ENCODE measurements at regions not wholly inside any gene's neighbourhood (a gene's known extent, or its start where the extent isn't known, plus 50 kb on each side); places are given as distances from the start of the nearest gene placed in this dataset.
"Not testable (repeated sequence)": the region's sequence is repeated elsewhere in the genome, so short reads cannot be mapped to it uniquely, and the experiment has no call there.

DNA sequence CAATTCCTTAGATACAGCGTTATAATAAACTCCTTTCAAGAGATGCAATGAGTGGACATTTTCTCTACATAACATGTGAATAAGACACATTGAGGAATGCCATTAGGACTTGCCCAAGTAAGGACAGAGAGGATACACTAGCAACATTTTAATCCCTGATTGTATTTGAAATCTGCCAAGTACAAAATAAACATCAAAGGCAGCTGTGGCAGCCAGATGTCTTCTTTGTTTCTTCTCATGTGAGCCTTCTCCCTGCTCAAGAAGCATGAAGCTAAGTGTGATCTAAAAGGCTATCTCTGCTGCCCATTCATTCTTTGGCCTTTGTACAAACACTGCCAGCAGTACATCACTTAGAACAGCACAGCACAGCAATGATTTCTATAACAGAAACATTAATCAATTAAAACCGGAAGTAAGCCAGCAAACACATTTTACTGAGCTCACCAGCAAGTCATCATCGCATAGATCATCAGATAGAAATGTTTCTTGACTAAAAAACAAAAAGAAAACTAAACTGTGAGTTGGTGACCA is 364.0 kb downstream of the CNTN6 start:
- no peak for DNase-seq
- Histone ChIP-seq H3K27ac (ENCODE audit: low read length) (no peak overlapping the region), H3K4me3 (ENCODE audit: low read length) (no peak overlapping the region), H3K4me1 (ENCODE audit: control insufficient read depth, insufficient read depth, low read length) (no peaks in the 10 kb centered on the region), H3K36me3 (ENCODE audit: control insufficient read depth, insufficient read depth, low read length) (no peaks in the 10 kb centered on the region), H3K9me3 (ENCODE audit: control insufficient read depth, low read depth, low read length) (no peaks in the 10 kb centered on the region), H3K27me3 (ENCODE audit: control insufficient read depth, insufficient read depth, low read length) (no peaks in the 10 kb centered on the region)
- WGBS (ENCODE audit: insufficient coverage, low lambda C conversion rate), result no CpG with 5 or more reads among the region's 3 CpGs

DNA sequence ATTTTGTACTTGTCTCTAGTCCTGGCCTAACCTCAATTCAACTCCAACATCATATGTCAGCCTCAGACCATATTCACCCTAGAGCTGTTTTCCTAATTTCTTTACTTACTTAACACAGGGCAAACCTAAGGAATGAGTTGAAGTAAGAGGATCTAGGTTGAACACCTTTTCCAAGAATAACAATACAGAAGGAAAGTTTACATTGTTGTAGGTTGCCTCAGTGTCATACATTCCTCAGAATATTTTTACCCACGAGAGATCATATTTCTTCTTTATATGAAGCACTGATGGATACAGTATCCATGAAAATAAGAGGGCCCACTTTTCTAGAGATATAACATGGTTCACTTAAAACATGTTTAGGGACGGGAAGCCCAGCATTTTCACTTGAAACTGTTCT is 369.5 kb downstream of the CNTN6 start:
- DNase-seq, result no peak
- WGBS (ENCODE audit: insufficient coverage, low lambda C conversion rate), result 92% methylated on average over 2 of the region's 2 CpGs
- Histone ChIP-seq H3K27me3 (ENCODE audit: control insufficient read depth, insufficient read depth, low read length) (no peaks in the 10 kb centered on the region), H3K27ac (ENCODE audit: low read length) (no peak overlapping the region), H3K9me3 (ENCODE audit: control insufficient read depth, low read depth, low read length) (no peaks in the 10 kb centered on the region), H3K36me3 (ENCODE audit: control insufficient read depth, insufficient read depth, low read length) (no peaks in the 10 kb centered on the region), H3K4me3 (ENCODE audit: low read length) (no peak overlapping the region), H3K4me1 (ENCODE audit: control insufficient read depth, insufficient read depth, low read length) (no peaks in the 10 kb centered on the region)

DNA sequence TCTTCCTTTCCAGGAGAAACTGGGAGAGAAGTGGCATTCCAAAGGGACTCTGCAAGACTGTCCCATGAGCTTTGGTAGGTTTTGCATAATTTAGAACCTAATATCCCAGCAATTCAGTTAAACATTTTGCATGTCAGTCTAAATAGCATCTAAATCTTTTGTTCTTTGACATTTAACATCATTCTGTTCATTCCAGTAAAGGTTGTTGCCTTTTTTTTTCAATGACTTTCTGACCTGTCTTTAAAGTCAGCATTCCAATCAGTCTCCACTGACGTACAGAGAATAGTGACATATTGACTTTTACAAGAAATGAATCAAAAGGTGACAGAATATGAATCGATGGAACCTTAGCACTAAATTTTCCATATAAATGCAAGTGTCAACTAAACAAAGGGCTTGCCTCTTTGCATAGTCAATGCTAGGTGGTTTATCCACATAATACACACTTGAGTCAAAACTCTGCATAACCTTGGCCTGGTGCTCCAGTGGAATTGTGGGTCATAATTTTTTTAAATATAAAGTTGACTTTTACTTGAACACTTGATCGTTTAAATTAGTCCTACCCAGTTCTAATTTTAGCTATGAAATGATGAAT is 370.1 kb downstream of the CNTN6 start:
- no peak for DNase-seq
- Histone ChIP-seq H3K27me3 (ENCODE audit: control insufficient read depth, insufficient read depth, low read length) (no peaks in the 10 kb centered on the region), H3K36me3 (ENCODE audit: control insufficient read depth, insufficient read depth, low read length) (no peaks in the 10 kb centered on the region), H3K9me3 (ENCODE audit: control insufficient read depth, low read depth, low read length) (no peaks in the 10 kb centered on the region), H3K4me3 (ENCODE audit: low read length) (no peak overlapping the region), H3K27ac (ENCODE audit: low read length) (no peak overlapping the region), H3K4me1 (ENCODE audit: control insufficient read depth, insufficient read depth, low read length) (no peaks in the 10 kb centered on the region)
- 100% methylated on average over 1 of the region's 3 CpGs for WGBS (ENCODE audit: insufficient coverage, low lambda C conversion rate)

DNA sequence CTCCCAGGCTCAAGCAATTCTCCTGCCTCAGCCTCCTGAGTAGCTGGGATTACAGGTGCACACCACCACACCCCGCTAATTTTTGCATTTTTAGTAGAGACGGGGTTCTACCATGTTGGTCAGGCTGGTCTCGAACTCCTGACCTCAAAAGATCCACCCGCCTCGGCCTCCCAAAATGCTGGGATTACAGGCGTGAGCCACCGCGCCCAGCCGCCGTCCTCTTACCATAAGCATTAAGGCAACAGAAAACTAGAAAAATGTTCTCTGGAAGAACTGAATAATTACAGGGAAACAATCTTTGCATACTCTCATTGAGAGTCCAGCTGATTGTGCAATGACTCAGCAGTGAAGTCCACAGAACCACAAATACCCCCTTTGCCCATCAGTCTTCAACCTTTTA is 372.3 kb downstream of the CNTN6 start:
- H3K27ac ChIP-seq (ENCODE audit: low read length); H3K36me3 ChIP-seq (ENCODE audit: control insufficient read depth, insufficient read depth, low read length); H3K4me3 ChIP-seq (ENCODE audit: low read length); H3K4me1 ChIP-seq (ENCODE audit: control insufficient read depth, insufficient read depth, low read length); H3K27me3 ChIP-seq (ENCODE audit: control insufficient read depth, insufficient read depth, low read length); H3K9me3 ChIP-seq (ENCODE audit: control insufficient read depth, low read depth, low read length); DNase-seq: not testable (repeated sequence)
- no CpG with 5 or more reads among the region's 10 CpGs for WGBS (ENCODE audit: insufficient coverage, low lambda C conversion rate)

DNA sequence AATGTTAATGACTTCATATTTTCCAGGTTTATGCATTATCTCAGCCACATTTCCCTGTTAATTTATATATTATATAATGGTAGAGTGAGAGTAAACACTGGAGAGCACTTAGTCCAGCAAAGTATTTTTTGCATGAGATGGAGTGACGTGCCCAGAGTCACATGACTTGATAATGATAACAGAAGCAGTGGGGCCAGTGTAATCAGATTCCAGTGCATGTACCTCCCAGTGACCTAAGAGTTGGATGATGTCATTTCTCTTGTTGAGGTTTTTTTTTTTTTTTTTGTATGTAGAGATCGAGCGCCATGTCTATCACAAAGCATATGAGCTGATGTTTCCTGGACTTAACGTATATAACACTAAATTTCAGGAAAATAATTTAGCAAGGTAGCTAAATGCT is 375.3 kb downstream of the CNTN6 start:
- 50% methylated on average over 2 of the region's 4 CpGs for WGBS (ENCODE audit: insufficient coverage, low lambda C conversion rate)
- no peaks in the 10 kb centered on the region for H3K4me1 ChIP-seq (ENCODE audit: control insufficient read depth, insufficient read depth, low read length)
- H3K9me3 ChIP-seq (ENCODE audit: control insufficient read depth, low read depth, low read length), result no peaks in the 10 kb centered on the region
- no peak for DNase-seq
- H3K36me3 ChIP-seq (ENCODE audit: control insufficient read depth, insufficient read depth, low read length), result no peaks in the 10 kb centered on the region
- no peaks in the 10 kb centered on the region for H3K27me3 ChIP-seq (ENCODE audit: control insufficient read depth, insufficient read depth, low read length)
- no peak overlapping the region for H3K27ac ChIP-seq (ENCODE audit: low read length)
- H3K4me3 ChIP-seq (ENCODE audit: low read length), result no peak overlapping the region

DNA sequence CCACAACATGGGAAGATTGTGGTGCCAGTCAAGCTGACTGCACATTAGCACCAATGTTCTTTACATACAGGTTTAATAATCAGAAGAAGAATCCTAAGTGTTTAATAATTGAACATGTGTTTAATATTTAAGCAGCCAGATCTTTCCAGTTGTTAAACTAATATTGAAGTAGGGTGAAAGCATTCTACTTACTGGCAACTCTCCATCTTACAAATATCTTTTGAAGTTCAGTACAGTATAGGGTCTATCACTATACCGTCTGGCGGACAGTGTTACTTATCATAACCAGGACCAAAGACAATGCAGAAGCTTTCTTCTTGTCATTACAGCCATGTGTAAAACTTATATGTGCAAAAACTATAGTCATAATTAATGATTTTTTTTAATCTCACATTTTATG is 376.4 kb downstream of the CNTN6 start:
- no peak for DNase-seq
- no peaks in the 10 kb centered on the region for H3K9me3 ChIP-seq (ENCODE audit: control insufficient read depth, low read depth, low read length)
- no peaks in the 10 kb centered on the region for H3K4me1 ChIP-seq (ENCODE audit: control insufficient read depth, insufficient read depth, low read length)
- H3K27ac ChIP-seq (ENCODE audit: low read length), result no peak overlapping the region
- H3K4me3 ChIP-seq (ENCODE audit: low read length), result no peak overlapping the region
- WGBS (ENCODE audit: insufficient coverage, low lambda C conversion rate), result no CpG with 5 or more reads among the region's 2 CpGs
- H3K36me3 ChIP-seq (ENCODE audit: control insufficient read depth, insufficient read depth, low read length), result no peaks in the 10 kb centered on the region
- H3K27me3 ChIP-seq (ENCODE audit: control insufficient read depth, insufficient read depth, low read length), result no peaks in the 10 kb centered on the region

DNA sequence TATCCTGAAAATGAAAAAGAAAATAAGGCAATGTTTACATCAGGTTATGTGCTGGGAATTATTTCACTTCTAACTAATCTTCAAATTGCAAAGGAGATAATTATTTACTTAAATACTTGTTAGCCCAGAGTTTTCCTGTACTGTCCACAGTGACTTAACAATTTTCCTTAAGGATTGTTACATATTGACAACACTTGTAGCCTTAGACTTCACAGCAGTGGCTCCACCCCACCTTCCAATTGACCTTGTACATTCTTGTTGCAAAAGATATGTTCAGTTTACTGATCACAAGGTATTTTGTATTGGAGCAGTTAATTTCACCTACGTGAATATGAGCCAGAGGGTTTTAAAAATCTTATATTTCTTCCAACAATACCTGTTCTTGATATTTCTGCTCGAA is 376.9 kb downstream of the CNTN6 start:
- WGBS (ENCODE audit: insufficient coverage, low lambda C conversion rate), result 14% methylated on average over 1 of the region's 2 CpGs
- no peaks in the 10 kb centered on the region for H3K4me1 ChIP-seq (ENCODE audit: control insufficient read depth, insufficient read depth, low read length)
- H3K27me3 ChIP-seq (ENCODE audit: control insufficient read depth, insufficient read depth, low read length), result no peaks in the 10 kb centered on the region
- no peaks in the 10 kb centered on the region for H3K9me3 ChIP-seq (ENCODE audit: control insufficient read depth, low read depth, low read length)
- H3K36me3 ChIP-seq (ENCODE audit: control insufficient read depth, insufficient read depth, low read length), result no peaks in the 10 kb centered on the region
- no peak for DNase-seq
- no peak overlapping the region for H3K27ac ChIP-seq (ENCODE audit: low read length)
- no peak overlapping the region for H3K4me3 ChIP-seq (ENCODE audit: low read length)

DNA sequence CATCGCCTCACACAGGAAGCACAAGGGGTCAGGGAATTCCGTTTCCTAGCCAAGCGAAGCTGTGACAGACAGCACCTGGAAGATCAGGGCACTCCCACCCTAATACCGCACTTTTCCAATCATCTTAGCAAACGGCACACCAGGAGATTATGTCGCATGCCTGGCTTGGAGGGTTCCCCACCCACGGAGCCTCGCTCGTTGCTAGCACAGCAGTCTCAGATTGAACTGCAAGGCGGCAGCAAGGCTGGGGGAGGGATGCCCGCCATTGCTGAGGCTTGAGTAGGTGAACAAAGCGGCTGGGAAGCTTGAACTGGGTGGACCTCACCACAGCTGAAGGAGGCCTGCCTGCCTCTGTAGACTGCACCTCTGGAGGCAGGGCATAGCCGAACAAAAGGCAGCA is 384.8 kb downstream of the CNTN6 start:
- no peaks in the 10 kb centered on the region for H3K4me1 ChIP-seq (ENCODE audit: control insufficient read depth, insufficient read depth, low read length)

DNA sequence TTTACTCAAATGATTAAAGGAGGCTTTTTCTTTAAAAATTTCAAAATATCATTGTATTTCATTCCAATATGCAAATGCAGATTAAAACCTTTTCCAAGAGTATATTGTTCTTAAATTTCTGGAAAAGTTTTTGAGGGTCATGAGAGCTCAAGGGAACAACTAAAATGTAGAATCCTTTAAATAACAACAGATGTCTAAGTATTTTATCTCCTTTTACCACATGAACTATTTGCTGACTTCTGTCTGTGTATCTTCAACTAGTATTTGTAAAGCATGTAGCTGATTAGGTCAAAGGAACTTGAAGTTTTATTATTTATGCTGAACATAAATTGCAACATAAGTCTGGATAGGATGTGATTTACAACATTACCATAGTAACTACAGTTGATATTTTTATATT is 402.6 kb downstream of the CNTN6 start:
- no peaks in the 10 kb centered on the region for H3K36me3 ChIP-seq (ENCODE audit: control insufficient read depth, insufficient read depth, low read length)
- no peaks in the 10 kb centered on the region for H3K27me3 ChIP-seq (ENCODE audit: control insufficient read depth, insufficient read depth, low read length)
- no peak for DNase-seq
- H3K4me1 ChIP-seq (ENCODE audit: control insufficient read depth, insufficient read depth, low read length), result no peaks in the 10 kb centered on the region
- no peak overlapping the region for H3K4me3 ChIP-seq (ENCODE audit: low read length)
- no peak overlapping the region for H3K27ac ChIP-seq (ENCODE audit: low read length)
- no peaks in the 10 kb centered on the region for H3K9me3 ChIP-seq (ENCODE audit: control insufficient read depth, low read depth, low read length)

More for the DNA sequence above, 384.8 kb downstream of the CNTN6 start:
- Histone ChIP-seq H3K4me3 (ENCODE audit: low read length) (no peak overlapping the region), H3K27ac (ENCODE audit: low read length) (no peak overlapping the region), H3K27me3 (ENCODE audit: control insufficient read depth, insufficient read depth, low read length) (no peaks in the 10 kb centered on the region), H3K9me3 (ENCODE audit: control insufficient read depth, low read depth, low read length) (no peaks in the 10 kb centered on the region), H3K36me3 (ENCODE audit: control insufficient read depth, insufficient read depth, low read length) (no peaks in the 10 kb centered on the region)
- no peak for DNase-seq
- no CpG with 5 or more reads among the region's 13 CpGs for WGBS (ENCODE audit: insufficient coverage, low lambda C conversion rate)

DNA sequence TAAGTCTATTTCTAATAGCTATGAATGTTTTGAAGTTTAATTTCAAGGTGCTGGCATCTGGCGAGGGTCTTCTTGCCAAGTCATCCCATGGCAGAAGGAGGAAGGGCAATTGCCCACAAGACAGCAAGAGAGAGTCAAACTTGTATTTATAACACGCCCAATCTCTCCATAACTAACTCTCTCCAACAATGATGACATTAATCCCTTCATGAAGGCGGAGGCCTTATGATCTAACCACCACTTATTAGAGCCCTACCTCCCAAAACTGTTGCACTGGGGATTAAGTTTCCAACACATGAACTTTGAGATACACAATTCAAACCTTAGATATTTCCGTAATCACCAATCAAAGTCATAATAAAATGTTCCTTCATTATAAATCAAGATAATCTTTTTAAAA is 406.9 kb downstream of the CNTN6 start:
- no peak overlapping the region for H3K27ac ChIP-seq (ENCODE audit: low read length)
- no peaks in the 10 kb centered on the region for H3K9me3 ChIP-seq (ENCODE audit: control insufficient read depth, low read depth, low read length)
- H3K4me1 ChIP-seq (ENCODE audit: control insufficient read depth, insufficient read depth, low read length), result no peaks in the 10 kb centered on the region
- H3K4me3 ChIP-seq (ENCODE audit: low read length), result no peak overlapping the region
- no peak for DNase-seq
- no peaks in the 10 kb centered on the region for H3K36me3 ChIP-seq (ENCODE audit: control insufficient read depth, insufficient read depth, low read length)
- 85% methylated on average over 2 of the region's 4 CpGs for WGBS (ENCODE audit: insufficient coverage, low lambda C conversion rate)
- H3K27me3 ChIP-seq (ENCODE audit: control insufficient read depth, insufficient read depth, low read length), result no peaks in the 10 kb centered on the region

DNA sequence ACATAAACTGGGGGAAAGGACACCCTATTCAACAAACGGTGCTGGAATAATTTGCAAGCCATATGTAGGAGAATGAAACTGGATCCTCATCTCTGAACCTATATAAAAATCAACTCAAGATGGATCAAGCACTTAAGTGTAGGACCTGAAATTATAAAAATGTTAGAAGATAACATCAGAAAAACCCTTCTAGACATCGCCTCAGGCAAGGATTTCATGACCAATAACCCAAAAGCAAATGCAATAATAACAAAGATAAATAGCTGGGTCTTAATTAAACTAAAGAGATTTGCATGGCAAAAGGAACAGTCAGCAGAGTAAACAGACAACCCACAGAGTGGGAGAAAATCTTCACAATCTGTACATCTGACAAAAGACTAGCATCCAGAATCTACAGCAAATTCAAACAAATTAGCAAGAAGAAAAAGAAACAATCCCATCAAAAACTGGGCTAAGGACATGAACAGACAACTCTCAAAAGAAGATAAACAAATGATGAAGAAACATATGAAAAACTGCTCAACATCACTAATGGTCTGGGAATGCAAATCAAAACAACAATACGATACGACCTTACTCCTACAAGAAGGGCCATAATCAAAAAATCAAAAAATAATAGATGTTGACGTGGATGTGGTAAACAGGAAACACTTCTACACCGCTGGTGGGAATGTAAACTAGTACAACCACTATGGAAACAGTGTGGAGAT is 408.7 kb downstream of the CNTN6 start:
- no peak overlapping the region for H3K4me3 ChIP-seq (ENCODE audit: low read length)
- H3K27me3 ChIP-seq (ENCODE audit: control insufficient read depth, insufficient read depth, low read length), result no peaks in the 10 kb centered on the region
- 100% methylated on average over 3 of the region's 6 CpGs for WGBS (ENCODE audit: insufficient coverage, low lambda C conversion rate)
- H3K36me3 ChIP-seq (ENCODE audit: control insufficient read depth, insufficient read depth, low read length), result no peaks in the 10 kb centered on the region
- no peaks in the 10 kb centered on the region for H3K9me3 ChIP-seq (ENCODE audit: control insufficient read depth, low read depth, low read length)
- DNase-seq, result no peak
- H3K27ac ChIP-seq (ENCODE audit: low read length), result no peak overlapping the region
- H3K4me1 ChIP-seq (ENCODE audit: control insufficient read depth, insufficient read depth, low read length), result no peaks in the 10 kb centered on the region

Measured in large intestine (tissue), 3 donors.